Activated CD4-positive, alpha-beta T cell treated with anti-CD3 and anti-CD28 coated beads, Interleukin-10, Interleukin-2, amounts not matched to agents 100 ng/mL and 50 ng/mL, durations not matched to agents 16 hours and 8 hours (primary cell): ENCODE measurements at regions not wholly inside any gene's neighbourhood (a gene's known extent, or its start where the extent isn't known, plus 50 kb on each side); places are given as distances from the start of the nearest gene placed in this dataset.
"Not testable (repeated sequence)": the region's sequence is repeated elsewhere in the genome, so short reads cannot be mapped to it uniquely, and the experiment has no call there.

Experiments used
- DNase-seq: peaks from one replicate; pipeline ENCODE4 v3.0.0-alpha.2; 2020

GRCh38 chr10:64523065-64523759, 1002.0 kb downstream of the REEP3 start:
- no peak for DNase-seq

GRCh38 chr10:64528294-64529002, 1007.2 kb downstream of the REEP3 start:
- no peak for DNase-seq

DNA sequence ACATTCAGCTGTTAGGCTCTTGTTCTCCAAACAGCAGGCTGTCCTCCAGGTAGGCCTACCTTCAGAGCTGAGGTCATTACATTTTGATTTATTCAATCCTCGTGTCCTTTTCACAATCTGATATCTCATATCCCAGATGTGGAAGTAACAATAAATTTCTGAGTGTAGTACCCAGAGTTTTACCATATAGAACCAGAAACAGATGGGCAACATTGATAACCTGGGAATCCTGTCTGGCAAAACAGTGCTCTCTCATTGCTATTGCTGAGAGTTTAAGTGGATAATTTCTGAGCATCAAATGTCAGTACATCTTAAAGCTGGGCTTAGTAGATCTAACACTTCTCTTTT, 1007.8 kb downstream of the REEP3 start:
- DNase-seq = no peak

GRCh38 chr10:64534616-64535015, 1013.4 kb downstream of the REEP3 start:
- DNase-seq = no peak

- DNase-seq = no peak
Observed at GRCh38 chr10:64535131-64535867, 1014.1 kb downstream of the REEP3 start.

DNA sequence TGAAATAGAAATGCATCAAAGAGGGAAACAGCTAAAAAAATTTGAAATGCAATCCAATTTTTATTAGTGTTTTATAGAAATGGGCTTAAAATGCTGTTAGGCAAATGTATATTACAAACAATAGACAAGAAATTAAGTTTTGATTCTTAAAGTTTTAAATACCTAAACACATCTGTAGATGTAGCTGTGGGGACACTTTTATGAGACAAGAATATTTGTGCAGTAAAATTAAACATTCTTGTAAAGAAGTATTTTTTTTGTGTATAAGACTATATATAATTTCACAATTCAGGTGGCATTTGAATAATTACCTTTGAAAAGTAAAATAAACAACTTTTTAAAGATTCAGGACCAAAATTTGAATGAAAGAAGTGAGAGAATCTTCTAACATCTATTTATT, 1015.9 kb downstream of the REEP3 start:
- DNase-seq = no peak

DNA sequence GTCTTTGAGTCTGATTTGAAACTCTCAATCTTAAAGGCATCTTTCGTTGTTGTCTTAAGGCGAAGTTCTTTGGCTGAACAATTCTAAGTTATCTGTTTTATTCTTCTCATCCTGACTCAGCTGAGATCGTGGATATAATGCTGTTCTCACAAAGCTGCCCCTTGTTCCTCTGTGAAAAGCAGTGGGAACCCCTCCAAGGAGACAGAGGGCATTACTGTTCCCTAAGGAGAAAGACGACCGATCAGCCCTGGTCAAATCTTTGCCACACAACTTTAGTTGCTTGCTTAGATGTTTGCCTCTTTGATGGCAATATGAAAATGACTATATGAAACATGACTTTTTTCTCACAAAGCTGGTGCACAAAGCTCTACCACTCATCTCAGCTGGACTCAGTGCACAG, 1016.7 kb downstream of the REEP3 start:
- no peak for DNase-seq

DNA sequence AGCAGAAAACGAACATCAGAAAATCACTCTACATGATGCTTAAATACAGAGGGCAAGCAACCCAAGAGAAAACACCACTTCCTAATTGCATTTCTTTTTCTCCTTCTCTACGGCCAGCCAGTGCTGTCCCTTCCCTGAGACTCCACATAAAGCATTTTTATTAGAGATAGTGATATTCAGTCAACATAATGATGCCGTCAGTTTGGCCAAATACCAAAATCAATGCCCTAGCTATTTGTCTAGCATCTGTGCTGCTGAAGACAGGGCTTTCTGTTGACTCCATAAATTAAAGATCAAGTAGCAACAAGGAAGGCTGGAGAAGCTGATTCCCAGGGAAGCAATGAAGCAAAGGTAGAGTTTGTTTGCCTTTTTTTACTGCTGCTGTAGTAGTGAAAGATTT, 1024.9 kb downstream of the REEP3 start:
- DNase-seq = no peak

DNA sequence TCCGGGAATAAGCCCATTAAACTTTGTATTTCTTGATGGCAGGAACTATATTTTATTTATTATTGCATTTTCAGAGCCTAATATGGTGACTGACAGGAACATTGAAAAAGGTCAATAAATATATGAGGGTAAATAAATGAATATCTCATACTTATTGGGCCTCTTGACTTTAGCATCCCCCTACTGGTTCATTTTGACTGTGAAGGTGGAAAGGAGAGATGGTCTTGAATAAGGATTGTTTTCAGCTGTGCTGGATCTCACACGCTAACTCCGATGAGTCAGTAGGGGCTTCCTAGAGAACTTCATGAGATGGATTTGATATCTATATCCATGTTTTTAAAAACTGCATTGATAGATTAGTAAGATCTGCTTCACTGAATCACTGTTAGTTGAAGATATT, 1026.0 kb downstream of the REEP3 start:
- DNase-seq = no peak

GRCh38 chr10:64555666-64556065, 1034.5 kb downstream of the REEP3 start:
- DNase-seq = no peak

GRCh38 chr10:64558094-64558835, 1037.1 kb downstream of the REEP3 start:
- DNase-seq = no peak

DNA sequence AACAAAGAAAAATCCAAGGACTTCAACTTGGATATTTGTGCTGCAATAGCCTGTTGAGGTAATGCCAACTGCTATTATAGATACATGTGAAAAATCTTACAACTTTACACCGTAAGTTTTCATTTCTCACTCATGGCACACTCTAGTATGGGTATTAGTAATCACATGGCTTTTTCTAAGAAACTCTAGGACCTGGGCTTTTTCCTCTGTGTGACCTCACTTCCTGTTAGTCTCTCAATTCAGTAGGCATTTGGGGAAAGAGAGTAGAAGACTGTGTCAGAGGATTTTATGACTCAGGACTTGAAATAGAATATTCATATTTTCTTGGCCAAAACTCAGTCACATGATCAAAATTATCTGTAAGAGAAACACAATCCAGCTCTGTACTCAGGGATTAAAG, 1049.9 kb downstream of the REEP3 start:
- DNase-seq = peak; percentile 62

GRCh38 chr10:64573623-64574325, 1052.6 kb downstream of the REEP3 start:
- no peak for DNase-seq

DNA sequence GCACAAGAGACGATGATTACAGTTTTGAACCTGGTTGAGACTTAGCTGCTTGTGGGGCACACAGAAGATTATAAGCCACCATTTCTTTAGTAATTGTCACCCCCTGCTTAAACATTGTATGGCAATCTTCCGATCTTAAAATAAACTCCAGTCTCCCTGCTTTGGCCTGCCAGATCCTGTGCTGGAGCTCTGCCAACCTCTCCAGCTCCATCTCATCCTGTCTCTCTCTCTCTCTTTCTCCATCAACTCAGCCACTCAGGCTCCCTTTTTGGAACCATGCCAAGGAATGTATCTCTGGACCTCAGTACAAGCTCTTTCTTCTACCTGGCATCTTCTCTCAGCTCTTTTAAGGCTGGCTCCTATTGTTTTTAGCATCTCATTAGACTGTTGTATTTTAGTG, 1053.2 kb downstream of the REEP3 start:
- DNase-seq = no peak

GRCh38 chr10:64576497-64576896, 1055.3 kb downstream of the REEP3 start:
- DNase-seq = no peak

DNA sequence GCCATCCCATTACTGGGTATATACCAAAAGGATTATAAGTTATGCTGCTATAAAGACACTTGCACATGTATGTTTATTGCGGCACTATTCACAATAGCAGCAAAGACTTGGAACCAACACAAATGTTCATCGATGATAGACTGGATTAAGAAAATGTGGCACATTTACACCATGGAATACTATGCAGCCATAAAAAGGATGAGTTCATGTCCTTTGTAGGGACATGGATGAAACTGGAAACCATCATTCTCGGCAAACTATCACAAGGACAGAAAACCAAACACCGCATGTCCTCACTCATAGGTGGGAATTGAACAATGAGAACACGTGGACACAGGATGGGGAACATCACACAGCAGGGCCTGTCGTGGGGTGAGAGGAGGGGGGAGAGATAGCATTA, 1057.6 kb downstream of the REEP3 start:
- DNase-seq = not testable (repeated sequence)

DNA sequence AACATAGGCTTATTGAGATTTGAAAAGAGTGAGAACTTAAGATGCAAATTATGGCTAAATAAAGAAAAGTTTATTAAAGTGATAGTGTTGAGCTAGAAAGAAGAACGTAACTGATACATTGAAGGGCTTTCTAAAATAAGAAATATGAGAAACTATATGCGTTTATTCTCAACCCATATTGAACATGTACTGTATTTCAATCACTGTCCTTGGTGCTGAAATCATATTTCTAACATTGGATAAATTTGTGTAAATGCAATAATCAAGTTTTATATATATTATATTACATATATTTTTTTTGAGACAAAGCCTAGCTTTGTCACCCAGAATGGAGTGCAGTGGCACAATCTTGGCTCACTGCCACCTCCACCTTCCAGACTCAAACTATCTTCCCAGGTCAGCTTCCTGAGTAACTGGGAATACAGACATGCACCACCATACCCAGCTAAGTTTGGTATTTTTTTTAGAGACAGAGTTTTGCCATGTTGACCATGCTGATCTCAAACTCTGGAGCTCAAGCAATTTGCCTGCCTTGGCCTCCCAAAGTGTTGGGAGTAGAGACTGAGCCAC, 1065.8 kb downstream of the REEP3 start:
- DNase-seq = no peak

DNA sequence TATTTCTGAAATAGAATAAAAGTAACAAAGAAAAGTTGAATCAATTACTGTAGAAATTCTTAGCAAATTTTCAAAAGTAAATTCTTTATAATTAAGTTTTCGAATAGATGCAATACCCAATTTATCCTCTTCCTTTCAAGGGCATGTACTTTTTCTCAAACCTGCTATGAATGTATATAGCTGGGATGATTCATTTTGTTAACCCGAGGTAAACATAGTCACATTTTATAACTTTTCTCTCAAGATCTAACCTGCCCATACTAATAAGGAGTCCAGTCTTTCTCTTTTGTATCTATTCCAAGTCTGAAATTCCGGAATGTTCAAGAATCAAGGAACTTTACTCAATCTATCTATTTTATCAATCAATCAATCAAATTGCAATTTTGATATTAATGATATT, 1072.9 kb downstream of the REEP3 start:
- no peak for DNase-seq

- no peak for DNase-seq
Observed at GRCh38 chr10:64598600-64598999, 1077.4 kb downstream of the REEP3 start.

- no peak for DNase-seq
Observed at GRCh38 chr10:64601298-64601697, 1080.1 kb downstream of the REEP3 start.

DNA sequence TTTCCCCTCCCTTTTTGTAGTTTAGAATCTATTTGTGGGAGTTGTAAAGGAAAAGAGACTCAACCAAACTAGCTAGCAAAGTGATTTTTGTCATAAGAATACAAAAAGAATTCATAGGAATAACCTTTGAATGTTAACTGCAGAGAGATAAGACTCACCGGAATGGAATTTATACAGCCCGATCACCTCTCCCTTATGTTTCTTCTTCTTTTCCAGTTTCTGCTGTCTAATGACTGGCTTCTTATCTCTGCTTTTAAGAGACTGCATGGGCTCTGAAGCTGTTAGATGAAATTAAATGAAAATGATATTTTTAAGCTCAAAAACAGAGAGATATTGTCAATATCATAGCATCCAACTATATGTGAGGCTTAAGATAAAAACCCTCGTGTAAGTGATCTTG, 1095.9 kb downstream of the REEP3 start:
- no peak for DNase-seq

GRCh38 chr10:64619102-64619501, 1097.9 kb downstream of the REEP3 start:
- no peak for DNase-seq
